ENCODE measurements at regions not wholly inside any gene's neighbourhood (a gene's known extent, or its start where the extent isn't known, plus 50 kb on each side); places are given as distances from the start of the nearest gene placed in this dataset.

DNA sequence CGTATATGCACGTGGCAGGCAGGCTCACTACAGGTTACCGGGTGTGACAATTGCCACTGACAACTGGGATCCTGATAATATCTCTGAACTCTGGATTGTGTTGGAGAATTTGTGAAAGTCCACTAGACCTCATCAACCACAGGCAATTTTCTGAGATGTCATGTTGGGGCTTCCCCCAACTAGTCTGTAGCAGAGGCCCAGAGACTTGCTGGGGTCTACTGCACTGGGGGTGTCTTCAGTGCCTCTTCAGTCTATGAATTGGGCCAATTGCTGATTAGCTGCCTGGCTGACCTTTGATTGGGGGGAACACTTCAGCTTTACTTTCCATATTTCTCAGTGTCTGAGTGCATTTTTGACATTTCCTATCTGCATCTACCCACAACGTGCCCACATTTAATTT is 201.5 kb downstream of the MTX2 start:
- intact Hi-C loops (cut with DNase I; ENCODE audit: low total_unique reads) = no loop called here
- H3K9me3 ChIP-seq = no peaks in the 10 kb centered on the region
- H3K4me3 ChIP-seq = no peak overlapping the region
- H3K27ac ChIP-seq = no peak overlapping the region
- TF ChIP-seq, protein P1, sequence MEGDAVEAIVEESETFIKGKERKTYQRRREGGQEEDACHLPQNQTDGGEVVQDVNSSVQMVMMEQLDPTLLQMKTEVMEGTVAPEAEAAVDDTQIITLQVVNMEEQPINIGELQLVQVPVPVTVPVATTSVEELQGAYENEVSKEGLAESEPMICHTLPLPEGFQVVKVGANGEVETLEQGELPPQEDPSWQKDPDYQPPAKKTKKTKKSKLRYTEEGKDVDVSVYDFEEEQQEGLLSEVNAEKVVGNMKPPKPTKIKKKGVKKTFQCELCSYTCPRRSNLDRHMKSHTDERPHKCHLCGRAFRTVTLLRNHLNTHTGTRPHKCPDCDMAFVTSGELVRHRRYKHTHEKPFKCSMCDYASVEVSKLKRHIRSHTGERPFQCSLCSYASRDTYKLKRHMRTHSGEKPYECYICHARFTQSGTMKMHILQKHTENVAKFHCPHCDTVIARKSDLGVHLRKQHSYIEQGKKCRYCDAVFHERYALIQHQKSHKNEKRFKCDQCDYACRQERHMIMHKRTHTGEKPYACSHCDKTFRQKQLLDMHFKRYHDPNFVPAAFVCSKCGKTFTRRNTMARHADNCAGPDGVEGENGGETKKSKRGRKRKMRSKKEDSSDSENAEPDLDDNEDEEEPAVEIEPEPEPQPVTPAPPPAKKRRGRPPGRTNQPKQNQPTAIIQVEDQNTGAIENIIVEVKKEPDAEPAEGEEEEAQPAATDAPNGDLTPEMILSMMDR (IDR thresholded peaks at IDR 0.05) = no peak
- H3K4me1 ChIP-seq = peaks cover 0 to 5% (median 0%) of the 10 kb centered on the region in 4 donors
- DNase-seq = no peak
- H3K36me3 ChIP-seq = no peaks in the 10 kb centered on the region
- peaks cover 0 to 2% of the 10 kb centered on the region in 2 donors for H3K27me3 ChIP-seq

DNA sequence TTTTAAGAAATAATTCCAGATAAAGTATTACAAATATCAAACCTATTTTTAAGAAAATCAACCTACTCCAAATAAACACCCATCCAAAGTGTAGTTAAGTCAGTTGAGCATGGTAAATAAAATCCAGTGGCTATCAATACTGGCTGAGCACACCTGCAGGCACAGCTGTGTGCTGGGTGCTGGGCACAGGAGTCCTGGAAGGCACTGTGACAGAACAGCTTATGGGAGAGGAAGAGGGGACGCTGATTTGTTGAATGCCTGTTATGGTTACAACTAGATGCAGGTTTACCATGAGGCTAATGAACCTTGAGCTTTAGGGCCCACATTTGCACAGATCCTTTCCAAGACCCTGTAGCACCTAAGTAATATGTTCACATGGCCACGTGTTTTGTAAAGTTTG is 202.7 kb downstream of the MTX2 start:
- intact Hi-C loops (cut with DNase I; ENCODE audit: low total_unique reads) = no loop called here
- Histone ChIP-seq H3K27ac (no peak overlapping the region), H3K9me3 (no peaks in the 10 kb centered on the region), H3K27me3 (peaks cover 0 to 2% of the 10 kb centered on the region in 2 donors), H3K4me1 (peaks cover 0 to 5% (median 0%) of the 10 kb centered on the region in 4 donors), H3K4me3 (no peak overlapping the region), H3K36me3 (no peaks in the 10 kb centered on the region)
- no peak for DNase-seq
- TF ChIP-seq, protein P1 (IDR thresholded peaks at IDR 0.05) = no peak

DNA sequence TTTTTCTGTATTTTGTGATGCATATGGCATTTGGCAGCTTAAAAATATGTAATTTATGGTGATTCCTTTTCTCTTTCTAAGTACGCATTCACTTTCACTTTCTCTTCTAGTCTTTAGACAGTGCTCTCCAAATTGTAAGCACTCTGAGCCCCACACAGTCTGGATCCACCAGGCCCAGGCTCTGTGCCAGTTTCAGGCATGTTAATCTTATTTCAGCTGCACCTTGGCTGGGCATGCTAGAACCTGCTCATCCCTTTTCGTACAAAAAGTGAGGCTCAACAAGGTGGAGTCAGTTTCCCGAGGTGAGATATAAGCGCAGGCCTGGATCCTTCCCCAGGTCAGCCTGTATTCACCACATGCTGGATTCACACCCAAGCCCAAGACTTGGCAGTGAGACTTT is 203.9 kb downstream of the MTX2 start:
- no peak for DNase-seq
- H3K36me3 ChIP-seq = no peaks in the 10 kb centered on the region
- TF ChIP-seq, protein P1 (IDR thresholded peaks at IDR 0.05) = no peak
- intact Hi-C loops (cut with DNase I; ENCODE audit: low total_unique reads) = no loop called here
- no peaks in the 10 kb centered on the region for H3K9me3 ChIP-seq
- H3K4me3 ChIP-seq = peak overlapping the region in 1 of 2 donors; percentile 3
- H3K27ac ChIP-seq = no peak overlapping the region
- peaks cover 0 to 5% (median 0%) of the 10 kb centered on the region in 4 donors for H3K4me1 ChIP-seq
- peaks cover 0 to 2% of the 10 kb centered on the region in 2 donors for H3K27me3 ChIP-seq

DNA sequence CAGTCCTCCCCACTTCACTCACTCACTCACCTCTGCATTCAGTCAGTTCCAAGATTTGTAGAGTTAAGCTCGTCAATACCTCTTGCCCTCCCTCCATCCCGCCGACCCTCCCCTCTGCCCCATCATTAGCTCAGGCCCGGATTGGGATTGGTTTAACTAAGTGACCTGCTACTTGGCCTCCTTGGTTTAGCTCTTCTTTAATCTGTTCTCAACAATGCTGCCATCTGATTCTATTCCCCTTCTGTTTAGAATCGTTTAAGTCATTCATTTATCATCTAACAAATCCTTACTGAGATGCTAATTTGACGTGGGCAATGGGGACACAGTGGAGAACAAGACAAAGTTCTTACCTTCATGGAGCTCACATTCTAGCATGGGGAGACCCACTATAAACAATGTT is 204.6 kb downstream of the MTX2 start:
- no peaks in the 10 kb centered on the region for H3K36me3 ChIP-seq
- peaks cover 0 to 2% of the 10 kb centered on the region in 2 donors for H3K27me3 ChIP-seq
- H3K4me1 ChIP-seq = peaks cover 0 to 5% (median 0%) of the 10 kb centered on the region in 4 donors
- H3K9me3 ChIP-seq = no peaks in the 10 kb centered on the region
- TF ChIP-seq, protein P1 (IDR thresholded peaks at IDR 0.05) = no peak
- intact Hi-C loops (cut with DNase I; ENCODE audit: low total_unique reads) = no loop called here
- H3K27ac ChIP-seq = no peak overlapping the region
- H3K4me3 ChIP-seq = no peak overlapping the region
- no peak for DNase-seq

DNA sequence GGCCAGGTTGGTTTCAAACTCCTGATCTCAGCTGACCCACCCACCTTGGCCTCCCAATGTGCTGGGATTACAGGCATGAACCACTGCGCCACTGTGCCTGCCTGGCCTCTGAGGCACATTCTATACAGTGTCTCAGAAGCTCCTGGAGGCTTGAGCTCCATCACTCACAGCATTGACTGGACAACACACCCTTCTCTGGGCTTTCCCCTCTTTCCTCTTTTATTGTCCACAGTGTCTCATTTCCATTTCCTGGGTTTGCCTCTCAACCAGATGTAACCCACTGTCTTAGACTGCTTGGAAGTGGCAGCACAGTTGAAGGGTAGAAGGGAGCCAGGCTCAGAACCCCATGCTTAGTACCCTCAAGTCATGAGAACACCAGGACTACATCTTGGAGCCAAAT is 208.1 kb downstream of the MTX2 start:
- DNase-seq = no peak
- Histone ChIP-seq H3K4me3 (no peak overlapping the region), H3K27me3 (no peaks in the 10 kb centered on the region), H3K27ac (no peak overlapping the region), H3K36me3 (no peaks in the 10 kb centered on the region), H3K9me3 (no peaks in the 10 kb centered on the region), H3K4me1 (peaks cover 0 to 5% (median 0%) of the 10 kb centered on the region in 4 donors)
- TF ChIP-seq, protein P1 (IDR thresholded peaks at IDR 0.05) = no peak
- intact Hi-C loops (cut with DNase I; ENCODE audit: low total_unique reads) = no loop called here

DNA sequence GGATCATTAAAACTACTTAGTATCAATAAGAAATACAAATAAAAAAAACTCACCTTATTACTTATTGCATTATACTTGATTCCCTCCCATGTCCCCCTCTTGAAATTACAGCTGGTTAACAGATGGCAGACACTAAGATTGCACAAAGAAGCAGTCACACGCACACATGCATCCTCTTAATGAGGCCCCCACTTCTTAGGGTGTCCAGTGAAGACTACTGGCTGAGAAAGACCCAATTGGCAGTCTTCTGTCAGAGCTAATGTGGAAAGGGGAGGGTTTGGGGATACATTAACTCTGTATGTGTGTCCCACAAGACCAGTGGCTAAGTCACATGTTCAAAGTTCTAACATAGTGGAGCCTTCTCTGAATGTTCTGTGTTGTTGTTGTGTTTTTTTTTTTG is 210.7 kb downstream of the MTX2 start:
- no peak for DNase-seq
- TF ChIP-seq, protein P1 (IDR thresholded peaks at IDR 0.05) = no peak
- Histone ChIP-seq H3K27me3 (no peaks in the 10 kb centered on the region), H3K4me1 (no peaks in the 10 kb centered on the region), H3K36me3 (no peaks in the 10 kb centered on the region), H3K4me3 (no peak overlapping the region), H3K27ac (no peak overlapping the region), H3K9me3 (no peaks in the 10 kb centered on the region)
- intact Hi-C loops (cut with DNase I; ENCODE audit: low total_unique reads) = no loop called here

Measured in tibial artery (tissue), 4 donors.